Activated naive CD4-positive, alpha-beta T cell (primary cell): ENCODE measurements at regions not wholly inside any gene's neighbourhood (a gene's known extent, or its start where the extent isn't known, plus 50 kb on each side); places are given as distances from the start of the nearest gene placed in this dataset.

Source experiments
- DNase-seq, 4 experiments: peaks; one replicate each; lab custom pipeline; 2025; lab: John Stamatoyannopoulos, UW

DNA sequence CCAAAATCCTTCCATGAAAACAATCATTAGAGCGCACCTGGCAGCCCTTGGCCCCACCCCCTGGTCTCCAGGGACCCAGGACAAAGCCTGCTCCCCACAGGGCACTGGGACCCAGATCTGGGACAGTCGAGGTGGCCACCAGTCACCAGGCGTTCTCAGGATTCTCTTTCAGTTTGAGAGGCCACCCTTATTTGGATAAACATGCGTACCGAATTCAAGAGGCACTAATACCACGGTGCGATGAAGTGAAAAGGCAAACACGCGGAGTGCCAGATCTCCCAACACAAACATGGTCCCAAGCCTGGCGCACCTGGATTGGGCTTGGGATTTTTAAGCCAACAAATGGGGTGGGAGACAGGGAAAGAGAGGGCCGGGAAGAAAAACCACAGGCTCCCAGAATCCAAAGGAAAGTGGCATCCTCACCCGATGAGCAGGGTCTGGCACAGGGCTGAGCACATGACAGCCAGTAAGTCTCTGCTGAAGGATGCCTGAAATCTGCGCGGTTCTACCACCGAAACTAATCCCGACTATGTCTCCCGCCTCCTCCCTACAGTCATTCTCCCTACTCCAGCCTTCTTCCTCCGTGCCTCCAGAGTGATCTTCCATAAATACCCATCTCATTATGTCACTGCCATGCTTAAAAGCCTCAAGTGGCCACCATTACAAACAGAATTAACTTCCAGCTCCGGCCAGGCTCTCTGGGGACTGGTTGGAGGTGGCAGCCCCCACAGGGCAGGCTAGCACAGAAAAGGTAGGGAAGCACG is 60.9 kb upstream of the KLHL29 start:
- DNase-seq = no peak

DNA sequence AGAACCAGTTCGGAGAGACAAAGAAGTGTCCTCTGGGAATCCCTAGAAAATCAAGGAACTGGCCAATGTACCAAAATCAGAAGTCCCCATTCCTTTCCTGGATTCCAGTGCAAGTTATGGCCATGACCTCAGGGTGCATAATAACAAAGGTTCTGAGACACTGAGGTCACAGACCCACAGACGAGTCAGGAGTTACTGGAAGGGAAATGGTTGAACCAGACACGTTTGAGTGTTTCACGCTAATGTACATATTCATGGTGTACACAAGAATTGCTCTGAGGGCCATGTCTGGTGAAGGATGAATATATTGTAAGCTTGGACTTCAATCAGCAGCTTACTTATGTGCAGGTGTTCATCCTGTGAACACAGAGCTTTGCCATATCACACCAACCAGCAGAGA is 58.6 kb upstream of the KLHL29 start:
- DNase-seq = no peak

DNA sequence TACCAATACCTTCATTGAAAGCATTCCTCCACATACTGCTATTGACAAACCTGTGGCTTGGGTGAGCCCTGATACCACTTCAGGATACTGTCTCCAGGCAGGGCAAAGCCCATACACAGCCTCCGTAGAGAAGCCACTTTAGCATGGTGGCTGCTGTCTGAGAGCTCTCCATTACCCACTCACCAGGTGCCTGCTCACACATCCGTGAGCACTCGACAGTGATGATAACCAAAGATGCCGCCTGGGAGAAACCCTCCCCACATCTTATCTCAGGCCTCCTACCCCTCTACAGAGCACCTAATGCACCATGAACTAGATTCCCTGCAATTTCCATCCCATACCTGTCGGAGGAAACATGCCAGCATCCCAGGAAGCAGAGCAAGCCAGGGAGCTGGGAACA is 57.6 kb upstream of the KLHL29 start:
- no peak for DNase-seq

DNA sequence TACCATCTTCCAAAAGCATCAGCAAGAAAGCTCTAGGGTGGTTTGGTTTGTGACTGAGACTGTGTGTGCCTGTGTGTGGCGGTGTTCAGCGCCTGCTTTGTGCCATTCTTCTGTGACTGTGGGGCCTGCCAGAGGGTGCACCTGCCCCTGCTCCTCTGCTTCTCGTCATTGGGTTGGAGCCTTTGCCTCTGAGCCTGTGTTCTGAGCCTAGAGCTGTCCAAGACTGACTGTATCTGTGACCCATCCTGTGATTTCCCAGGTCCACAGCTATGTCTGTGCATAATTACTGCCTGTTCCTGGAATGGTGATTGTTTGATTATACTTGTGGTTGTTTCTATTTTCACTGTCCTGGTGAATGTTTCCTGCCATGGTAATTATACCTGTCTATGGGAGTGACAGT is 57.1 kb upstream of the KLHL29 start:
- no peak for DNase-seq

DNA sequence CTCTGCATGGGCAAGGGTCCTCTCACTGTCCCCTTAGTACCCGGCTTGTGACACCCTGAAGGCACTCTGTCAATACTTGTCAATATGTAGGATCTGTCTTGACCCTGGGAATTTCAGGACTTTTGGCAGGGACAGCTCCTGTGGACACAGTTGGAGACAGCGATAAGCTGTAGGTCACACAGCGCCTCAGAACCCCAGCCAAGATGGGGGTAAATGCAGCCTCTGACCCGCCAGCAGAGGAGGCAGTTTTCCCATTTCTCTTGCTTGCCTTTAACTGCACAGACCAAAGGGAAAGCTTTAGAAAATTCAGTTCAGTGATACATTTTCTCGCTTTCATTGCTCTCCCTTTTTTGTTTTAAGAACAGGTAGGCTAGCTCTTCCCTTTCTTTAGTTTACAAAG is 54.8 kb upstream of the KLHL29 start:
- no peak for DNase-seq
